ENCODE measurements at regions not wholly inside any gene's neighbourhood (a gene's known extent, or its start where the extent isn't known, plus 50 kb on each side); places are given as distances from the start of the nearest gene placed in this dataset.
"Not testable (repeated sequence)": the region's sequence is repeated elsewhere in the genome, so short reads cannot be mapped to it uniquely, and the experiment has no call there.

GRCh38 chr2:150258781-150259307, 228.6 kb downstream of the RND3 start:
- Mint-ChIP-seq H3K36me3 (no peaks in the 10 kb centered on the region), H3K27me3 (ENCODE audit: low read depth in 3 of 3) (no peaks in the 10 kb centered on the region)
- DNase-seq = no peak

GRCh38 chr2:150256736-150257135, 230.7 kb downstream of the RND3 start:
- no peak for DNase-seq
- Mint-ChIP-seq H3K36me3 (no peaks in the 10 kb centered on the region), H3K9me3 (peaks cover 12 to 21% (median 14%) of the 10 kb centered on the region in 6 donors), H3K27me3 (ENCODE audit: low read depth in 3 of 3) (peaks cover 0 to 2% (median 0%) of the 10 kb centered on the region in 3 donors), H3K4me1 (no peaks in the 10 kb centered on the region), H3K4me3 (no peak overlapping the region), H3K27ac (no peak overlapping the region)

More at GRCh38 chr2:150258781-150259307, 228.6 kb downstream of the RND3 start:
- Mint-ChIP-seq H3K4me1 (no peaks in the 10 kb centered on the region), H3K27ac (no peak overlapping the region), H3K9me3 (peaks cover 6 to 28% (median 15%) of the 10 kb centered on the region in 6 donors), H3K4me3 (no peak overlapping the region)

GRCh38 chr2:150255528-150255927, 231.9 kb downstream of the RND3 start:
- Mint-ChIP-seq H3K27ac (no peak overlapping the region), H3K4me3 (no peak overlapping the region), H3K9me3 (peaks cover 7 to 15% (median 10%) of the 10 kb centered on the region in 6 donors), H3K36me3 (no peaks in the 10 kb centered on the region), H3K4me1 (no peaks in the 10 kb centered on the region), H3K27me3 (ENCODE audit: low read depth in 3 of 3) (peaks cover 0 to 2% (median 0%) of the 10 kb centered on the region in 3 donors)
- no peak for DNase-seq

GRCh38 chr2:150249735-150250134, 237.7 kb downstream of the RND3 start:
- DNase-seq; H3K27me3 Mint-ChIP-seq (ENCODE audit: low read depth in 3 of 3); H3K36me3 Mint-ChIP-seq; H3K4me1 Mint-ChIP-seq; H3K27ac Mint-ChIP-seq; H3K4me3 Mint-ChIP-seq: not testable (repeated sequence)
- H3K9me3 Mint-ChIP-seq = peaks cover 0 to 10% (median 8%) of the 10 kb centered on the region in 6 donors

GRCh38 chr2:150247481-150247880, 240.0 kb downstream of the RND3 start:
- no peaks in the 10 kb centered on the region for H3K4me1 Mint-ChIP-seq
- no peak overlapping the region for H3K27ac Mint-ChIP-seq
- no peak overlapping the region for H3K4me3 Mint-ChIP-seq
- H3K36me3 Mint-ChIP-seq = no peaks in the 10 kb centered on the region
- no peak for DNase-seq
- H3K9me3 Mint-ChIP-seq = peaks cover 0 to 8% (median 3%) of the 10 kb centered on the region in 6 donors
- H3K27me3 Mint-ChIP-seq (ENCODE audit: low read depth in 3 of 3) = no peaks in the 10 kb centered on the region

- H3K4me3 Mint-ChIP-seq = no peak overlapping the region
- H3K36me3 Mint-ChIP-seq = no peaks in the 10 kb centered on the region
- peaks cover 0 to 12% (median 3%) of the 10 kb centered on the region in 6 donors for H3K9me3 Mint-ChIP-seq
Observed at GRCh38 chr2:150234787-150235446, 252.6 kb downstream of the RND3 start.

GRCh38 chr2:150232871-150233270, 254.6 kb downstream of the RND3 start:
- no peak for DNase-seq
- Mint-ChIP-seq H3K4me3 (no peak overlapping the region), H3K27ac (no peak overlapping the region)

More at GRCh38 chr2:150234787-150235446, 252.6 kb downstream of the RND3 start:
- Mint-ChIP-seq H3K4me1 (no peaks in the 10 kb centered on the region), H3K27ac (no peak overlapping the region), H3K27me3 (ENCODE audit: low read depth in 3 of 3) (peaks cover 0 to 2% (median 0%) of the 10 kb centered on the region in 3 donors)
- no peak for DNase-seq

GRCh38 chr2:150232321-150232720, 255.1 kb downstream of the RND3 start:
- no peaks in the 10 kb centered on the region for H3K4me1 Mint-ChIP-seq
- peaks cover 2 to 22% (median 5%) of the 10 kb centered on the region in 6 donors for H3K9me3 Mint-ChIP-seq
- H3K36me3 Mint-ChIP-seq = no peaks in the 10 kb centered on the region
- peaks cover 0 to 2% (median 0%) of the 10 kb centered on the region in 3 donors for H3K27me3 Mint-ChIP-seq (ENCODE audit: low read depth in 3 of 3)
- H3K4me3 Mint-ChIP-seq = no peak overlapping the region
- DNase-seq = no peak
- H3K27ac Mint-ChIP-seq = no peak overlapping the region

More at GRCh38 chr2:150232871-150233270, 254.6 kb downstream of the RND3 start:
- Mint-ChIP-seq H3K4me1 (no peaks in the 10 kb centered on the region), H3K36me3 (no peaks in the 10 kb centered on the region), H3K9me3 (peaks cover 2 to 17% (median 4%) of the 10 kb centered on the region in 6 donors), H3K27me3 (ENCODE audit: low read depth in 3 of 3) (peaks cover 0 to 2% (median 0%) of the 10 kb centered on the region in 3 donors)

GRCh38 chr2:150230616-150231015, 256.9 kb downstream of the RND3 start:
- no peak for DNase-seq
- Mint-ChIP-seq H3K4me3 (no peak overlapping the region), H3K27me3 (ENCODE audit: low read depth in 3 of 3) (peaks cover 0 to 2% (median 0%) of the 10 kb centered on the region in 3 donors), H3K27ac (no peak overlapping the region), H3K36me3 (no peaks in the 10 kb centered on the region), H3K4me1 (no peaks in the 10 kb centered on the region), H3K9me3 (peaks cover 4 to 22% (median 6%) of the 10 kb centered on the region in 6 donors)

- Mint-ChIP-seq H3K27me3 (ENCODE audit: low read depth in 3 of 3) (peaks cover 0 to 2% (median 0%) of the 10 kb centered on the region in 3 donors), H3K27ac (no peak overlapping the region), H3K4me1 (no peaks in the 10 kb centered on the region), H3K9me3 (peaks cover 4 to 22% (median 6%) of the 10 kb centered on the region in 6 donors), H3K4me3 (no peak overlapping the region), H3K36me3 (no peaks in the 10 kb centered on the region)
- DNase-seq = no peak
Observed at GRCh38 chr2:150230004-150230403, 257.5 kb downstream of the RND3 start.

- Mint-ChIP-seq H3K27ac (no peak overlapping the region), H3K27me3 (ENCODE audit: low read depth in 3 of 3) (peaks cover 0 to 2% (median 0%) of the 10 kb centered on the region in 3 donors), H3K4me1 (no peaks in the 10 kb centered on the region), H3K36me3 (no peaks in the 10 kb centered on the region), H3K4me3 (no peak overlapping the region), H3K9me3 (peaks cover 4 to 22% (median 6%) of the 10 kb centered on the region in 6 donors)
- no peak for DNase-seq
Observed at GRCh38 chr2:150228936-150229335, 258.5 kb downstream of the RND3 start.

- H3K27ac Mint-ChIP-seq = no peak overlapping the region
- H3K9me3 Mint-ChIP-seq = peaks cover 2 to 28% (median 10%) of the 10 kb centered on the region in 6 donors
- H3K27me3 Mint-ChIP-seq (ENCODE audit: low read depth in 3 of 3) = no peaks in the 10 kb centered on the region
- no peak for DNase-seq
- H3K36me3 Mint-ChIP-seq = no peaks in the 10 kb centered on the region
- H3K4me3 Mint-ChIP-seq = no peak overlapping the region
- no peaks in the 10 kb centered on the region for H3K4me1 Mint-ChIP-seq
Observed at GRCh38 chr2:150225030-150225429, 262.4 kb downstream of the RND3 start.

GRCh38 chr2:150224321-150224720, 263.1 kb downstream of the RND3 start:
- no peaks in the 10 kb centered on the region for H3K4me1 Mint-ChIP-seq
- no peak for DNase-seq
- no peak overlapping the region for H3K27ac Mint-ChIP-seq
- no peaks in the 10 kb centered on the region for H3K36me3 Mint-ChIP-seq
- peaks cover 2 to 28% (median 10%) of the 10 kb centered on the region in 6 donors for H3K9me3 Mint-ChIP-seq
- no peak overlapping the region for H3K4me3 Mint-ChIP-seq
- no peaks in the 10 kb centered on the region for H3K27me3 Mint-ChIP-seq (ENCODE audit: low read depth in 3 of 3)

- H3K27ac Mint-ChIP-seq = no peak overlapping the region
- H3K4me1 Mint-ChIP-seq = no peaks in the 10 kb centered on the region
- no peak for DNase-seq
- H3K36me3 Mint-ChIP-seq = no peaks in the 10 kb centered on the region
- peaks cover 2 to 24% (median 10%) of the 10 kb centered on the region in 6 donors for H3K9me3 Mint-ChIP-seq
- H3K4me3 Mint-ChIP-seq = no peak overlapping the region
- H3K27me3 Mint-ChIP-seq (ENCODE audit: low read depth in 3 of 3) = no peaks in the 10 kb centered on the region
Observed at GRCh38 chr2:150222942-150223341, 264.5 kb downstream of the RND3 start.

Data from immature natural killer cell (primary cell).